SU-DHL-6 (cell line): ENCODE measurements at regions not wholly inside any gene's neighbourhood (a gene's known extent, or its start where the extent isn't known, plus 50 kb on each side); places are given as distances from the start of the nearest gene placed in this dataset.

Experiments
- H2AFZ ChIP-seq: fragments of 200-600 bp; sonication (generic); 2 replicates; pipeline ENCODE4 v1.6.1; 2014; ENCODE audit warnings: low read depth, mild to moderate bottlenecking, moderate library complexity, mixed read lengths, antibody characterized with exemption, low read length; ENCODE audit not compliant: severe bottlenecking
- H3F3A ChIP-seq: fragments of 200-600 bp; shearing (Covaris generic); 2 replicates; pipeline ENCODE4 v1.6.0; 2016; ENCODE audit warnings: antibody characterized with exemption, mild to moderate bottlenecking; ENCODE audit not compliant: insufficient read depth
- H3K27ac ChIP-seq: fragments of 200-600 bp; sonication (generic); 2 replicates; pipeline ENCODE4 v1.5.1; 2016; ENCODE audit warnings: low read depth, mild to moderate bottlenecking, low read length, moderate library complexity, mixed read lengths
- H3K27me3 ChIP-seq: fragments of 200-600 bp; sonication (generic), shearing (Covaris generic); 2 replicates; pipeline ENCODE4 v1.6.0; 2014; ENCODE audit warnings: mild to moderate bottlenecking, low read length
- H3K36me3 ChIP-seq: fragments of 200-600 bp; sonication (generic); 2 replicates; pipeline ENCODE4 v1.6.1; 2014; ENCODE audit warnings: mild to moderate bottlenecking, low read length, mixed read lengths
- H3K4me2 ChIP-seq: fragments of 300-600, 200-600 bp; shearing (Covaris generic), sonication (generic); 2 replicates; pipeline ENCODE4 v1.6.0; 2014; ENCODE audit warnings: low read length, low read depth, mild to moderate bottlenecking; ENCODE audit not compliant: poor library complexity, severe bottlenecking
- H3K4me3 ChIP-seq: fragments of 200-600 bp; sonication (generic); 2 replicates; pipeline ENCODE4 v1.5.1; 2014; ENCODE audit warnings: antibody characterized with exemption, low read length, mild to moderate bottlenecking, mixed read lengths; ENCODE audit not compliant: insufficient read depth, poor library complexity, severe bottlenecking
- H3K79me2 ChIP-seq: fragments of 200-600 bp; sonication (generic); 2 replicates; pipeline ENCODE4 v1.6.1; 2014; ENCODE audit warnings: mild to moderate bottlenecking, low read length, moderate library complexity; ENCODE audit not compliant: insufficient read depth
- H3K9ac ChIP-seq: fragments of 200-600 bp; sonication (generic); 2 replicates; pipeline ENCODE4 v1.7.0; 2014; ENCODE audit warnings: mild to moderate bottlenecking, low read length
- H3K9me2 ChIP-seq: fragments of 200-600 bp; sonication (generic); replicated peaks from 2 replicates; pipeline ENCODE4 v1.6.1; 2014; ENCODE audit warnings: low read length; ENCODE audit not compliant: insufficient read depth
- H3K9me3 ChIP-seq: fragments of 200-600 bp; sonication (generic); 2 replicates; pipeline ENCODE4 v1.6.1; 2014; ENCODE audit warnings: low read length, mixed read lengths; ENCODE audit not compliant: insufficient read depth
- H4K20me1 ChIP-seq: fragments of 200-600 bp; sonication (generic); 2 replicates; pipeline ENCODE4 v1.6.1; 2014; ENCODE audit warnings: low read depth, mild to moderate bottlenecking, antibody characterized with exemption, low read length, moderate library complexity, mixed read lengths
- CTCF ChIP-seq: fragments of 200-600 bp; sonication (generic); IDR thresholded peaks from one replicate; pipeline ENCODE4 v1.5.1; 2017; ENCODE audit warnings: antibody characterized with exemption, mild to moderate bottlenecking, low read length, moderate library complexity; ENCODE audit not compliant: insufficient read depth, poor library complexity, severe bottlenecking
- EZH2phosphoT487 ChIP-seq: fragments of 200-600 bp; sonication (generic), shearing (Covaris generic); conservative IDR thresholded peaks from 2 replicates; pipeline ENCODE4 v1.6.1; 2018; ENCODE audit warnings: mild to moderate bottlenecking, antibody characterized with exemption, low read length, moderate library complexity, mixed read lengths

GRCh38 chr5:4647955-4648354 lies 492.2 kb upstream of the ADAMTS16 start:
- H3K36me3 ChIP-seq: no peaks in the 10 kb centered on the region
- no peaks in the 10 kb centered on the region for H3F3A ChIP-seq
- H3K4me3 ChIP-seq: no peak overlapping the region
- no peak overlapping the region for H2AFZ ChIP-seq
- TF ChIP-seq EZH2phosphoT487 (no peak), CTCF (no peak)
- H3K27me3 ChIP-seq: no peaks in the 10 kb centered on the region
- H4K20me1 ChIP-seq: no peaks in the 10 kb centered on the region
- H3K9me2 ChIP-seq: no peaks in the 10 kb centered on the region
- no peak overlapping the region for H3K27ac ChIP-seq
- no peak overlapping the region for H3K4me2 ChIP-seq
- H3K9ac ChIP-seq: no peak overlapping the region
- H3K9me3 ChIP-seq: no peaks in the 10 kb centered on the region
- H3K79me2 ChIP-seq: no peaks in the 10 kb centered on the region

GRCh38 chr5:4651806-4652565 lies 488.1 kb upstream of the ADAMTS16 start:
- no peaks in the 10 kb centered on the region for H3F3A ChIP-seq
- no peak for TF ChIP-seq CTCF
- TF ChIP-seq EZH2phosphoT487: no peak

GRCh38 chr5:4653475-4653874 lies 486.7 kb upstream of the ADAMTS16 start:
- Histone ChIP-seq H3K36me3 (no peaks in the 10 kb centered on the region), H3K27me3 (no peaks in the 10 kb centered on the region), H3K4me2 (no peak overlapping the region), H3K9me3 (no peaks in the 10 kb centered on the region; the same call in 1 of the 2 replicates), H3K4me3 (no peak overlapping the region), H3K9ac (no peak overlapping the region), H3K27ac (no peak overlapping the region), H3K79me2 (no peaks in the 10 kb centered on the region), H2AFZ (no peak overlapping the region), H4K20me1 (no peaks in the 10 kb centered on the region), H3F3A (no peaks in the 10 kb centered on the region), H3K9me2 (no peaks in the 10 kb centered on the region)
- TF ChIP-seq CTCF: no peak
- TF ChIP-seq EZH2phosphoT487: no peak

More at GRCh38 chr5:4651806-4652565, 488.1 kb upstream of the ADAMTS16 start:
- H3K4me3 ChIP-seq: no peak overlapping the region
- no peak overlapping the region for H3K9ac ChIP-seq
- H3K79me2 ChIP-seq: no peaks in the 10 kb centered on the region
- H3K27ac ChIP-seq: no peak overlapping the region
- H4K20me1 ChIP-seq: no peaks in the 10 kb centered on the region
- H2AFZ ChIP-seq: no peak overlapping the region
- H3K27me3 ChIP-seq: no peaks in the 10 kb centered on the region
- H3K4me2 ChIP-seq: no peak overlapping the region
- no peaks in the 10 kb centered on the region for H3K36me3 ChIP-seq
- no peaks in the 10 kb centered on the region; the same call in 1 of the 2 replicates for H3K9me3 ChIP-seq
- no peaks in the 10 kb centered on the region for H3K9me2 ChIP-seq
